ENCODE measurements at regions not wholly inside any gene's neighbourhood (a gene's known extent, or its start where the extent isn't known, plus 50 kb on each side); places are given as distances from the start of the nearest gene placed in this dataset.

DNA sequence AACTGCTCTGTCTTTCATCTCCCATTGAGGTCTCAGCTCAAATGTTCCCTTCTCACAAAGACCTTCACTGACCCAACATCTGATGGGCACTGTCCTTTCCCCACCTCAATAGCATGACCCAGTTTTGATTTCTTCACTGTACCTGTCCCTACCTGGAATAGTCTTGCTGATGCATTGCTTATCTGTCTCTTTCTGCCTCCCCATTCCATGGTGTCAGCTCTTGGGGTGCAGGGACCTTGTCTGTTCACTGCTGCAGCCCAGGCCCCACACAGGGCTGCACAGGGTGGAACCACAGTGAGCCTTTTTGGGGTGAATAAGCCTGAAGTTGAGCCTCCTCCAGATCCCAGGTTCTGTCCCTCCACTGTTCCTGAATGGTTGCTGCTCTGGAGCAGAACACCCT, 414.9 kb downstream of the PTPRU start:
- Histone ChIP-seq H3K9me3 (ENCODE audit: low read depth) (no peaks in the 10 kb centered on the region), H3K79me2 (ENCODE audit: low read depth) (no peaks in the 10 kb centered on the region), H3F3A (ENCODE audit: low read depth) (no peaks in the 10 kb centered on the region), H3K27me3 (no peaks in the 10 kb centered on the region), H4K20me1 (ENCODE audit: low read depth) (no peaks in the 10 kb centered on the region), H3K27ac (no peak overlapping the region), H3K36me3 (no peaks in the 10 kb centered on the region), H3K4me2 (no peak overlapping the region), H3K4me1 (no peaks in the 10 kb centered on the region), H2AFZ (replicated peaks) (no peak overlapping the region), H3K4me3 (no peak overlapping the region), H3K9ac (no peak overlapping the region)
- Mint-ChIP-seq H3K9me3 (peaks cover 2% of the 10 kb centered on the region), H3K27me3 (ENCODE audit: insufficient read depth, low read depth) (peaks cover 12% of the 10 kb centered on the region), H3K4me3 (no peak overlapping the region), H3K4me1 (peaks cover 2% of the 10 kb centered on the region), H3K27ac (no peak overlapping the region), H3K36me3 (no peaks in the 10 kb centered on the region)
- TF ChIP-seq, protein P1, sequence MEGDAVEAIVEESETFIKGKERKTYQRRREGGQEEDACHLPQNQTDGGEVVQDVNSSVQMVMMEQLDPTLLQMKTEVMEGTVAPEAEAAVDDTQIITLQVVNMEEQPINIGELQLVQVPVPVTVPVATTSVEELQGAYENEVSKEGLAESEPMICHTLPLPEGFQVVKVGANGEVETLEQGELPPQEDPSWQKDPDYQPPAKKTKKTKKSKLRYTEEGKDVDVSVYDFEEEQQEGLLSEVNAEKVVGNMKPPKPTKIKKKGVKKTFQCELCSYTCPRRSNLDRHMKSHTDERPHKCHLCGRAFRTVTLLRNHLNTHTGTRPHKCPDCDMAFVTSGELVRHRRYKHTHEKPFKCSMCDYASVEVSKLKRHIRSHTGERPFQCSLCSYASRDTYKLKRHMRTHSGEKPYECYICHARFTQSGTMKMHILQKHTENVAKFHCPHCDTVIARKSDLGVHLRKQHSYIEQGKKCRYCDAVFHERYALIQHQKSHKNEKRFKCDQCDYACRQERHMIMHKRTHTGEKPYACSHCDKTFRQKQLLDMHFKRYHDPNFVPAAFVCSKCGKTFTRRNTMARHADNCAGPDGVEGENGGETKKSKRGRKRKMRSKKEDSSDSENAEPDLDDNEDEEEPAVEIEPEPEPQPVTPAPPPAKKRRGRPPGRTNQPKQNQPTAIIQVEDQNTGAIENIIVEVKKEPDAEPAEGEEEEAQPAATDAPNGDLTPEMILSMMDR (IDR thresholded peaks at IDR 0.05): no peak
- TF ChIP-seq EZH2phosphoT487 (IDR thresholded peaks at IDR 0.05) (no peak), EZH2 (IDR thresholded peaks at IDR 0.05) (no peak)
- no peak for DNase-seq (ENCODE audit: low spot score)

DNA sequence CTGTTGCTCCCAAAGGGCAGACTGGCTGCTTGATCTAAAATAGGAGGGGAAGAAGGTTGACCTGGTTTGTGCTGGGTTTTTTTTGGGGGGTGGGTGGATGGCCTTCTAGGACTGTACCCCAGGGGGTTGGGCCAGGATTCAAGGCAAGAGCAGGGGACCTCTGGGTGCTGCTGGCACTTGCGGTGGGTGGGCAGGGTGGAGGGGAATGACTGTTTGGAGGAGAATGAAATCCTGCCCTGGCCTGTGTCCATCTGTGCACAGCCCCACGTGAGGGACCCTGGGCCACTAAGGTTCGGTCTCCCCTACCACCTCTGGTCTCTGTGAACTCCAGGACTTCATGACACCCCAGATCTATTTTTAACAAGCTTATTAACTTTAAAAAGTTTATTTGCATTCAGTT, 414.2 kb downstream of the PTPRU start:
- TF ChIP-seq, protein P1 (IDR thresholded peaks at IDR 0.05): no peak
- TF ChIP-seq EZH2phosphoT487 (IDR thresholded peaks at IDR 0.05) (no peak), EZH2 (IDR thresholded peaks at IDR 0.05) (no peak)
- Mint-ChIP-seq H3K27ac (no peak overlapping the region), H3K4me3 (no peak overlapping the region), H3K27me3 (ENCODE audit: insufficient read depth, low read depth) (peaks cover 12% of the 10 kb centered on the region), H3K9me3 (peaks cover 2% of the 10 kb centered on the region), H3K36me3 (no peaks in the 10 kb centered on the region), H3K4me1 (peaks cover 2% of the 10 kb centered on the region)
- no peak for DNase-seq (ENCODE audit: low spot score)
- Histone ChIP-seq H3K4me3 (no peak overlapping the region), H3K9ac (no peak overlapping the region), H3F3A (ENCODE audit: low read depth) (no peaks in the 10 kb centered on the region), H3K4me2 (no peak overlapping the region), H3K27ac (no peak overlapping the region), H3K36me3 (no peaks in the 10 kb centered on the region), H3K27me3 (no peaks in the 10 kb centered on the region), H4K20me1 (ENCODE audit: low read depth) (no peaks in the 10 kb centered on the region), H3K4me1 (peaks cover under 1% of the 10 kb centered on the region), H3K9me3 (ENCODE audit: low read depth) (no peaks in the 10 kb centered on the region), H2AFZ (replicated peaks) (no peak overlapping the region), H3K79me2 (ENCODE audit: low read depth) (no peaks in the 10 kb centered on the region)

DNA sequence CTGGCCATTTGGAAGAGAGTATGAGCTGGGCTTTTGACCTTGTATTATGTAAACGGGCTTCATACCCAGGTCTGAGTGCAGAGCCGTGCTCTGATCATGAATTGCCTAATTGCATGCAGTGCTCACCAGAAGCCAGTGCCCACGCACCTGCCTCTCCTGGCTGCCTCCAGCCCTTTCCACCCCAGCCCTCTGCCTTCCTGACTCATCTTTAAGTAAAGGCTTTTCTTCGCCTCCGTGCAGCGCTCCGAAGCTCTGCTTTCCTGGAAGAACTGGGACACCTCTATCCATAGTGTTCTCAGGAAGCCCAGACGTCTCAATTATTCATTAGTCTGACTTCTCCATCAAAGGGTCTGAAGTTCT, 413.7 kb downstream of the PTPRU start:
- Histone ChIP-seq H3K9me3 (ENCODE audit: low read depth) (no peaks in the 10 kb centered on the region), H3K9ac (no peak overlapping the region), H3K4me1 (peaks cover 5% of the 10 kb centered on the region), H2AFZ (replicated peaks) (no peak overlapping the region), H3K27ac (no peak overlapping the region), H3K36me3 (no peaks in the 10 kb centered on the region), H3K4me2 (no peak overlapping the region), H3K4me3 (no peak overlapping the region), H3K27me3 (no peaks in the 10 kb centered on the region), H3F3A (ENCODE audit: low read depth) (peaks cover 2% of the 10 kb centered on the region), H3K79me2 (ENCODE audit: low read depth) (no peaks in the 10 kb centered on the region), H4K20me1 (ENCODE audit: low read depth) (no peaks in the 10 kb centered on the region)
- Mint-ChIP-seq H3K4me1 (peaks cover 2% of the 10 kb centered on the region), H3K27me3 (ENCODE audit: insufficient read depth, low read depth) (peaks cover 12% of the 10 kb centered on the region), H3K9me3 (no peaks in the 10 kb centered on the region), H3K4me3 (no peak overlapping the region), H3K27ac (no peak overlapping the region), H3K36me3 (no peaks in the 10 kb centered on the region)
- no peak for DNase-seq (ENCODE audit: low spot score)
- TF ChIP-seq, protein P1 (IDR thresholded peaks at IDR 0.05): no peak
- TF ChIP-seq EZH2 (IDR thresholded peaks at IDR 0.05): no peak
- TF ChIP-seq EZH2phosphoT487 (IDR thresholded peaks at IDR 0.05): no peak

Data from neural progenitor cell (in vitro differentiated cells).